ENCODE measurements at regions not wholly inside any gene's neighbourhood (a gene's known extent, or its start where the extent isn't known, plus 50 kb on each side); places are given as distances from the start of the nearest gene placed in this dataset.

GRCh38 chr5:121158451-121158850 is 693.2 kb upstream of the FTMT start:
- Histone ChIP-seq H3K9me3 (no peaks in the 10 kb centered on the region), H3K36me3 (no peaks in the 10 kb centered on the region), H3K27me3 (no peaks in the 10 kb centered on the region), H3K4me1 (no peaks in the 10 kb centered on the region), H3K27ac (no peak overlapping the region), H3K4me3 (no peak overlapping the region)
- ATAC-seq (no peak), DNase-seq (no peak)
- intact Hi-C loops (cut with DNase I): no loop called here
- no peak for TF ChIP-seq CTCF (IDR thresholded peaks at IDR 0.05)
- no peak for TF ChIP-seq POLR2A (IDR thresholded peaks at IDR 0.05)

GRCh38 chr5:121160591-121160990 is 691.1 kb upstream of the FTMT start:
- DNase-seq: no peak
- TF ChIP-seq CTCF (IDR thresholded peaks at IDR 0.05): no peak
- no peak for TF ChIP-seq POLR2A (IDR thresholded peaks at IDR 0.05)
- Histone ChIP-seq H3K27ac (no peak overlapping the region), H3K4me1 (no peaks in the 10 kb centered on the region), H3K9me3 (no peaks in the 10 kb centered on the region), H3K36me3 (no peaks in the 10 kb centered on the region), H3K27me3 (no peaks in the 10 kb centered on the region), H3K4me3 (no peak overlapping the region)
- WGBS, 4 donors: 57 to 75% (median 70%) methylated on average over 1 of the region's 1 CpG
- ATAC-seq: no peak
- intact Hi-C loops (cut with DNase I): no loop called here

- Histone ChIP-seq H3K27ac (no peak overlapping the region), H3K4me3 (no peak overlapping the region), H3K9me3 (peaks cover 0 to 5% (median 0%) of the 10 kb centered on the region in 12 donors), H3K27me3 (no peaks in the 10 kb centered on the region), H3K36me3 (no peaks in the 10 kb centered on the region), H3K4me1 (no peaks in the 10 kb centered on the region)
- no peak for DNase-seq
- TF ChIP-seq CTCF (IDR thresholded peaks at IDR 0.05) (no peak), POLR2A (IDR thresholded peaks at IDR 0.05) (no peak)
- WGBS, 4 donors: 44 to 56% (median 56%) methylated on average over 10 of the region's 10 CpGs
- intact Hi-C loops (cut with DNase I): no loop called here
- ATAC-seq: no peak
These were observed 687.0 kb upstream of the FTMT start for GRCh38 chr5:121164632-121165031.

- TF ChIP-seq POLR2A (IDR thresholded peaks at IDR 0.05) (no peak), CTCF (IDR thresholded peaks at IDR 0.05) (no peak)
- Histone ChIP-seq H3K4me1 (no peaks in the 10 kb centered on the region), H3K4me3 (no peak overlapping the region), H3K9me3 (peaks cover 0 to 5% (median 0%) of the 10 kb centered on the region in 12 donors), H3K36me3 (no peaks in the 10 kb centered on the region), H3K27ac (no peak overlapping the region), H3K27me3 (no peaks in the 10 kb centered on the region)
- intact Hi-C loops (cut with DNase I): no loop called here
- no peak for DNase-seq
- no peak for ATAC-seq
These were observed 680.3 kb upstream of the FTMT start for GRCh38 chr5:121171361-121171760.

Data from heart left ventricle (tissue), 16 donors.